Activated effector memory CD4-positive, alpha-beta T cell treated with anti-CD3 and anti-CD28 coated beads, Interleukin-2, amount 50 U/mL, for 16 hours (primary cell): ENCODE measurements at regions not wholly inside any gene's neighbourhood (a gene's known extent, or its start where the extent isn't known, plus 50 kb on each side); places are given as distances from the start of the nearest gene placed in this dataset.

Experiments used
- DNase-seq: peaks from one replicate; pipeline ENCODE4 v3.0.0-alpha.2; 2020

- no peak for DNase-seq
Measured at GRCh38 chr6:163721435-163721834, 306.9 kb downstream of the QKI start.

GRCh38 chr6:163720460-163721235 lies 306.1 kb downstream of the QKI start:
- DNase-seq, result no peak

- no peak for DNase-seq
Measured at GRCh38 chr6:163720005-163720404, 305.5 kb downstream of the QKI start.

GRCh38 chr6:163719028-163719742 lies 304.7 kb downstream of the QKI start:
- DNase-seq, result no peak

- no peak for DNase-seq
Measured at GRCh38 chr6:163718537-163718936, 304.0 kb downstream of the QKI start.

GRCh38 chr6:163717106-163717764 lies 302.7 kb downstream of the QKI start:
- no peak for DNase-seq

GRCh38 chr6:163716690-163717089 lies 302.2 kb downstream of the QKI start:
- no peak for DNase-seq

- DNase-seq, result no peak
Measured at GRCh38 chr6:163715846-163716245, 301.3 kb downstream of the QKI start.

GRCh38 chr6:163714179-163714578 lies 299.7 kb downstream of the QKI start:
- no peak for DNase-seq

GRCh38 chr6:163712981-163713380 lies 298.5 kb downstream of the QKI start:
- DNase-seq, result no peak

GRCh38 chr6:163712566-163712961 lies 298.0 kb downstream of the QKI start:
- no peak for DNase-seq

GRCh38 chr6:163711615-163712565 lies 297.4 kb downstream of the QKI start:
- no peak for DNase-seq

GRCh38 chr6:163710532-163711470 lies 296.3 kb downstream of the QKI start:
- DNase-seq, result no peak

GRCh38 chr6:163709693-163710092 lies 295.2 kb downstream of the QKI start:
- DNase-seq, result no peak

GRCh38 chr6:163709255-163709654 lies 294.7 kb downstream of the QKI start:
- no peak for DNase-seq

GRCh38 chr6:163708466-163708865 lies 293.9 kb downstream of the QKI start:
- no peak for DNase-seq

GRCh38 chr6:163707387-163708355 lies 293.2 kb downstream of the QKI start:
- no peak for DNase-seq

- no peak for DNase-seq
Measured at GRCh38 chr6:163706500-163707087, 292.1 kb downstream of the QKI start.

- no peak for DNase-seq
Measured at GRCh38 chr6:163705923-163706322, 291.4 kb downstream of the QKI start.

- DNase-seq, result no peak
Measured at GRCh38 chr6:163702736-163703135, 288.2 kb downstream of the QKI start.
